ENCODE measurements at regions not wholly inside any gene's neighbourhood (a gene's known extent, or its start where the extent isn't known, plus 50 kb on each side); places are given as distances from the start of the nearest gene placed in this dataset.
A peak's percentile ranks its signal among the peaks of the same experiment; 100 is the strongest.

- Histone ChIP-seq H2BK120ac (ENCODE audit: low read depth, low read length, poor library complexity, severe bottlenecking) (no peak overlapping the region), H3K9me3 (ENCODE audit: control insufficient read depth, low read depth, low read length) (no peaks in the 10 kb centered on the region), H3K79me1 (ENCODE audit: insufficient read depth, low read depth, low read length, poor library complexity, severe bottlenecking) (no peaks in the 10 kb centered on the region), H3K9ac (ENCODE audit: extremely low read depth, insufficient read length, low read length) (no peak overlapping the region), H3K14ac (ENCODE audit: insufficient read depth, low read length) (no peak overlapping the region), H4K91ac (ENCODE audit: insufficient read length, low read depth, low read length) (no peak overlapping the region), H4K20me1 (ENCODE audit: control insufficient read depth, insufficient read depth, insufficient read length) (no peaks in the 10 kb centered on the region), H3K27me3 (ENCODE audit: insufficient read depth, low read length) (no peaks in the 10 kb centered on the region), H3K56ac (ENCODE audit: insufficient read length, low read depth, low read length) (no peak overlapping the region), H3K23me2 (ENCODE audit: insufficient read length, low read depth, low read length, poor library complexity, severe bottlenecking) (no peaks in the 10 kb centered on the region), H4K5ac (ENCODE audit: insufficient read length, low read depth, low read length) (no peak overlapping the region), H3K27ac (ENCODE audit: insufficient read length, low read depth, low read length) (no peak overlapping the region), H3T11ph (ENCODE audit: low read length) (no peak overlapping the region), H3K4me1 (ENCODE audit: insufficient read depth, low read length) (no peaks in the 10 kb centered on the region), H2AK5ac (ENCODE audit: insufficient read length, low read length) (no peak overlapping the region), H2BK15ac (ENCODE audit: low read depth, low read length) (no peak overlapping the region), H4K8ac (replicated peaks; ENCODE audit: insufficient read length, low read depth, low read length) (no peak overlapping the region), H3K23ac (ENCODE audit: insufficient read length, low read depth, low read length) (no peak overlapping the region), H3K4me2 (ENCODE audit: insufficient read depth, insufficient read length, low read length) (no peak overlapping the region), H2AFZ (ENCODE audit: low read length) (no peak overlapping the region), H3K4ac (ENCODE audit: low read depth, low read length) (no peak overlapping the region), H3K18ac (ENCODE audit: insufficient read length, low read depth, low read length) (no peak overlapping the region), H2BK20ac (ENCODE audit: low read depth, low read length, poor library complexity, severe bottlenecking) (no peak overlapping the region), H2BK12ac (ENCODE audit: insufficient read length, low read depth, low read length) (no peak overlapping the region), H3K79me2 (ENCODE audit: insufficient read depth, low read length) (no peaks in the 10 kb centered on the region), H2BK5ac (ENCODE audit: insufficient read length, low read length) (no peak overlapping the region)
- DNase-seq, result no peak
- no peaks in the 10 kb centered on the region for H3K27me3 Mint-ChIP-seq (ENCODE audit: low read depth)
- H3K27ac Mint-ChIP-seq, result peak overlapping the region in 1 of 3 experiments; percentile 41; a peak in 3 of 7 replicates
- TF ChIP-seq, protein P1, sequence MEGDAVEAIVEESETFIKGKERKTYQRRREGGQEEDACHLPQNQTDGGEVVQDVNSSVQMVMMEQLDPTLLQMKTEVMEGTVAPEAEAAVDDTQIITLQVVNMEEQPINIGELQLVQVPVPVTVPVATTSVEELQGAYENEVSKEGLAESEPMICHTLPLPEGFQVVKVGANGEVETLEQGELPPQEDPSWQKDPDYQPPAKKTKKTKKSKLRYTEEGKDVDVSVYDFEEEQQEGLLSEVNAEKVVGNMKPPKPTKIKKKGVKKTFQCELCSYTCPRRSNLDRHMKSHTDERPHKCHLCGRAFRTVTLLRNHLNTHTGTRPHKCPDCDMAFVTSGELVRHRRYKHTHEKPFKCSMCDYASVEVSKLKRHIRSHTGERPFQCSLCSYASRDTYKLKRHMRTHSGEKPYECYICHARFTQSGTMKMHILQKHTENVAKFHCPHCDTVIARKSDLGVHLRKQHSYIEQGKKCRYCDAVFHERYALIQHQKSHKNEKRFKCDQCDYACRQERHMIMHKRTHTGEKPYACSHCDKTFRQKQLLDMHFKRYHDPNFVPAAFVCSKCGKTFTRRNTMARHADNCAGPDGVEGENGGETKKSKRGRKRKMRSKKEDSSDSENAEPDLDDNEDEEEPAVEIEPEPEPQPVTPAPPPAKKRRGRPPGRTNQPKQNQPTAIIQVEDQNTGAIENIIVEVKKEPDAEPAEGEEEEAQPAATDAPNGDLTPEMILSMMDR (conservative IDR thresholded peaks at IDR 0.05), result no peak
- H3K36me3 Mint-ChIP-seq (ENCODE audit: insufficient read depth in 1 of 3, low read depth in 3 of 3), result no peaks in the 10 kb centered on the region
- WGBS (ENCODE audit: extremely low coverage, insufficient read length, low lambda C conversion rate), result no CpG with 5 or more reads among the region's 3 CpGs
- peaks cover 6 to 8% of the 10 kb centered on the region in 2 experiments for H3K4me1 Mint-ChIP-seq
- no peaks in the 10 kb centered on the region for H3K9me3 Mint-ChIP-seq
- H3K4me3 Mint-ChIP-seq, result no peak overlapping the region
Observed at GRCh38 chr1:90175490-90176167, 180.7 kb downstream of the ZNF326 start.
